ENCODE measurements at regions not wholly inside any gene's neighbourhood (a gene's known extent, or its start where the extent isn't known, plus 50 kb on each side); places are given as distances from the start of the nearest gene placed in this dataset.
"Not testable (repeated sequence)": the region's sequence is repeated elsewhere in the genome, so short reads cannot be mapped to it uniquely, and the experiment has no call there.

DNA sequence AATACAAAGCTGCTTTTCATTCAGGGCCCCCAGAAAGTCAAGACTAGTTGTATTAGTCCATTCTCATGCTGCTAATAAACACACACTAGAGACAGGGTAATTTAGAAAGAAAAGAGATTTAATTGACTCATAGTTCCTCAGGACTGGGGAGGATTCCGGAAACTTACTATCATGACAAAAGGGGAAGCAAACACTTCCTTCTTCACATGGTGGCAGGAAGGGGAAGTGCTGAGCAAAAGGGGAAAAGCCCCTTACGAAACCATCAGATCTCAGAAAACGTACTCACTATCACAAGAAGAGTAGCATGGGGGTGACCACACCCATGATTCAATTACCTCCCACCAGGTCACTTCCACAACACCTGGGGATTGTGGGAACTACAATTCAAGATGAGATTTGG, 373.8 kb upstream of the FRG1 start:
- DNase-seq = not testable (repeated sequence)

DNA sequence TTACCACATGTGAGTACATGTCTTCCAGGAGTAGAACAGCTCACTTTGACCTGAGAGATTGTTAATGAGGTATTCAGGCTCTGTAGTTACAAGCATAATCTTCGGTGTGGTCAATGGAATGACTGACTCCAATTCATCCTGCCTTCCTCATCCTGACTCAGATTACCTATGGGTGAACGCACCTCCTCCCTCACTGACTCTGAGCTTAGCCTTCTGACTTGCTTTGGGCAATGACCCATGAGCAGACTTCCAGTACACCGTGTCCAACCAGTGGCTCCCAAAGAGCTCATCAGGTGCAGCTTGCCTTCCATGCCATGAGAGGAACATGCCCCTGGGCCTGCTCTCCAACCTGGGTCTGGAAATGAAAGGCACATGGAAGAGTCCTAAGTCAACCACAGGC, 361.0 kb upstream of the FRG1 start:
- DNase-seq = not testable (repeated sequence)

DNA sequence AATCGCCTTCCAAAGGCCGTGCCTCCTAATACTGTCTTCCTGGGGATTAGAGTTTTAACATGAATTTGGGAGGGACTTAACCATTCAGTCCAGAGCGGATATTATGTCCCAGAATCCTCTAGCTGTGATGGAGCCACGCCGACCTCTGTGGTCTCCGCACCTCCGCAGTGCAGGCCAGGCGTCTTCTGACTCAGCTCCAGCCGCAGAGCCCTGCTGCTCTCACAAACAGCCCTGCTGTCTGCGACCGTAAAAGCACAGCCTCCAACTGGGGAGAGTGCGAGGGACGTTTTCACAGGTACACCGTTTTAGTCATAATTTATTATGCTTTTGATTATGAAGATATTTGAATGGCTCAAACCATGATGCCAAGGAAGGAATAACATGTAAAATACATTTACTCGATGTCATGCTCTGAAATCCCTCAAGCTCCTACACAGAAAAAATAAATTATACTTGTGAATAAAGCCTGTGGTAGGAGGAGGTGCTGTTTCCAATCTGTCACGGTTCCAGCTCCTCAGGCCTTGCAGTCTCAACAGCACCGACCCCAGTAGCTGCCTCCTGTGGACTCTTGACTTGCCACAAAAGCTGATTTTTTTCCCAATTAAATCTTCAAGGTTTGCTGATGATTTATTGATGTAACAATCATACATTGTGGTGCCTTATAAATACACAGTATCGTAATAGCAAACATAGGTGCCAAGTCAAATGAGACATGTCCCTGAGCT, 353.6 kb upstream of the FRG1 start:
- not testable (repeated sequence) for DNase-seq

DNA sequence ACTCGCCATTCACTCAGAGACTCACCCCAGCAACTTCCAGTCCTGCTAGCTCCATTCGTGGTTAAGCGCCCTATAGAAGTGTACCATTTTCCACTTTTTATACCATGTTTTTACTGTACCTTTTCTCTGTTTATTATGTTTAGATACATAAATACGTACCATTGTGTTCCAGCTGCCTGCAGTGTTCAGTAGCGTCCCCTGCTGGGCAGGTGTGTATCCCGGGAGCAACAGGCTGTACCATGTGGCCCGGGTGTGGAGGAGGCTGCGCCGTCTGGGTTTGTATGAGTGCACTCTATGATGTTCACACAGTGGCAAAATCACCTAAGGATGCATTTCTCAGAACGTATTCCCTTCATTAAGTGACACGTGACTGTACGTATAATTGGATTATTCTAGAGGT, 351.5 kb upstream of the FRG1 start:
- DNase-seq = not testable (repeated sequence)

DNA sequence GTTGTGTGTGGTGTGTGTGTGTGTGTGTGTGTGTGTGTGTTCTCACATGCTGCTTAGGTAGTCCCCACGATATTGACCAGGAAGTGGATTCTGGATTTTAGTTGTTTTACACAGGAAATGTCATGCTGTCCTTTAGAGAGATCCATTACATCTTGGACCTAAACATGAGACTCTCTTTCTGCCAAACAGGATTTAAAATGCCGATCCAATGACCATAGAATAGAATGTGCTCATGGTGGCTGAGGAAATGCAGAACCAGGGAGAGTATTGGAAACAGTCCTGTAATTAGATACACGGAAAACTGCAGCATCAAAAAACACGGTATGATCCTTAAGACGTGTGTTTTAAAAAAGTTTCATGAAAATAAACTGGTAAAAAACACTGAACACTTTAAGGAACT, 347.8 kb upstream of the FRG1 start:
- no peak for DNase-seq

DNA sequence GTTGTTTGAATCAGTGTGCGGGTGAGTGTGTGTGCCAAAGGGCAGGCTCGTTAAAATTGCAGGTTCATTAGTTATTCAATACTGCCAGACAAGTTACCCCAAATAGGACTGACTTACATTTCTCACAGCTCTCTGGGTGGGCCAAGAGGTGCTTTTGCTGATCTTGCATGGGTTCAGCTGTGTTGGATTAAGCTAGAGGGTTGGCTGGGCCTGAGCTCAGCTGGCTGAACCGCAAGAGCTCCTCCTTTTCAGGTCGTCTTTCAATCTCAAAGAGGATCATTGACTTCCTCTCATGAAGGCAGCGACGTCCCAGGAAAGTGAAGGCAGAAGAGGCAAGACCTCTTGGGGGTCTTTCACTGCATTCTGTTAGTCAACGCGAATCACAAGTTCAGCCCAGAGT, 343.3 kb upstream of the FRG1 start:
- no peak for DNase-seq

DNA sequence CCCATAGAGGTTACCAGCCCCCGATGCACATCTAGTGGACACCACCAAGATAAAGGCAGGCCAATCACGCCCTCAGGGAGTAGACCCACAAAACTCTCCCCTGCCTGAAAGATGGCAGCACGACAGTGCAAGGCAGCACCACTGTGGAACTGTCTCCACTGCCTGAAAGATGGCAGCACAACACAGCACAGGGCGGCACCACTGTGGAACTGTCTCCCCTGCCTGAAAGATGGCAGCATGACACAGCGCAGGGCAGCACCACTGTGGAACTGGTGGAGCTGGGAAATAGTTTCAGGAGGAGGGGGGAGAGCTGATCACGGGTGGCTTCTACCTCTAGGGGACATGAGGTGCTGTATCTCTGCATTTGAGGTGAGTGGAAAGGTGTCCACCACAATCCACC, 340.4 kb upstream of the FRG1 start:
- DNase-seq = peak in 1 of 58 donors; percentile 6

DNA sequence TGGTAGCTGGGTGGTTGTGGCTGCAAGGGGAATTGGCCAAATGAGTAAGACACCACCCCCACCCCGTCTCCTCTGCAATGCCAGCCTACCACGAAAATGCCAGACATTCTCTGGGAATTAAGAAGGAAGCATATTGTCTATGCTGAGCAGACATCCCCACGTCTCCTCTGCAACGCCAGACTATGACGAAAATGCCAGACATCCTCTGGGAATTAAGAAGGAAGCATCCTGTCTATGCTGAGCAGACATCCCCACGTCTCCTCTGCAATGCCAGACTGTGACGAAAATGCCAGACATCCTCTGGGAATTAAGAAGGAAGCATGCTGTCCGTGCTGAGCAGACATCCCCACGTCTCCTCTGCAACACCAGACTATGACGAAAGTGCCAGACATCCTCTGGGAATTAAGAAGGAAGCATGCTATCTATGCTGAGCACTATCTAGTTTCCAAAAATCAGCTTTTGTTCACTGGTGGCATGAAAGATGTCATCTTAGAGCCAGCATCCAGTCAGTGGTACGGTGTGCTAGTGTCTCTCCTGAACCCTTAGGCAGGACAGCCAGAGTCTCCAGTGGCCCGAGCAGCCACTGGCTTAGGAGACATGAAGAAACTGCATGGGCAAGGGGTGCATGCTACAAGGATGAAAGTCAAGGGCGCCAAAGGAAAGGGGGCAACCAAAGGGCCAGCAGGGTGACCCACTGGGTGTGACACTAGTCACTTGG, 339.8 kb upstream of the FRG1 start:
- no peak for DNase-seq

DNA sequence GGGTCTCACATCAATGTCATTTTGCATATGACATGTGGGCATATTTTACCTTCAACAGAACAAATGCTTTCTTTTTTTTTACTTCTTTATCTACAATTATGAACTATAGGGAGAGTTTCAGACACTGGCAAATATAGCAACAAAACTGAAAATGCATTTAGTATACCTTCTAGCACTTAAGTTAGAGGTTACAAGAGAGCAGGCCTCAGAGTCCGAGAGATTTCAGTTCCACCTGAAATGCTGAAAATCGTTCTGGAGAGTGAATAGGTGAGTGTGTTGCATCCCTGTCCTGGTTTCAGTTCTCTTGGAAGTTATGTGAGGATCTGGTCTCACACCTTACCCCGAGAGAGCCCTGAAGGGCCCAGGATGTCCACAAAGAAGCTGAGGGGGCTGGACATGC, 337.8 kb upstream of the FRG1 start:
- not testable (repeated sequence) for DNase-seq

DNA sequence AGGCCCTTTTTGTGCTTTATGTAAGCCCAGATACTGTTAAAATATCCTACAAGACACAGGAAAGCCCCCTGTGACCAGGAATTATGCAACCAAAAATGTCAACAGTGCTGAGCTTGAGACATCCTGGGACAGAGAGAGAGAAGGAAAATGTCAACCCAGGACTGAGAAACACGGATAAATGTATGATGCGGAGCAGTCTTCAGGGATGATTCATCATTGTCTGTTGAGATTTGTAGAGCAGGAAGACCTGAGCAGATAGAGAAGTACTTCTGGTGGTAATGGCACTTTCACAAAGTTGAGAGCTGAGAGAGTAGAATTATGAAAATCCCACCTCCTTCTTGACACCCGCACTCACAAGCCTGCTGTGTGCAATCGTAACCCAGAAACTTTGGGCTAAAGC, 330.1 kb upstream of the FRG1 start:
- not testable (repeated sequence) for DNase-seq

DNA sequence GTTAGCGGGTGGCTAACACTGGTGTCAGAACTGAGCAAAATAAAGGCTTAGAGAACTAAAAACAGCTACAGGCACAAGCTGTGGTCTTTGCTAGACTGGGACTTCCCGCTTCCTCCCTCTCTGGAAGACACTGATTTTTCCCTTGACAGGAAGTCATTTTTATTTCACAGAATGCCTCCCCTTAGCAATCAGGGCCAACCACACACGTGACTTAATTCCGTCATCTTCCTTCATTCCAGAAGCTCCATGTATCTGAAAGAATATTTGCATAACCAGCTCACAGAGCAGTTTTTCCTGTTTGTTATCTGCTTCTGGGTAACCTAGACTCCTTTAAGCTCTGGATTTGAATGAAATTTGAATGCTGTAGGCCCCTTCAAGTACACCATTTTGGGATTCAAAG, 327.5 kb upstream of the FRG1 start:
- no peak for DNase-seq

DNA sequence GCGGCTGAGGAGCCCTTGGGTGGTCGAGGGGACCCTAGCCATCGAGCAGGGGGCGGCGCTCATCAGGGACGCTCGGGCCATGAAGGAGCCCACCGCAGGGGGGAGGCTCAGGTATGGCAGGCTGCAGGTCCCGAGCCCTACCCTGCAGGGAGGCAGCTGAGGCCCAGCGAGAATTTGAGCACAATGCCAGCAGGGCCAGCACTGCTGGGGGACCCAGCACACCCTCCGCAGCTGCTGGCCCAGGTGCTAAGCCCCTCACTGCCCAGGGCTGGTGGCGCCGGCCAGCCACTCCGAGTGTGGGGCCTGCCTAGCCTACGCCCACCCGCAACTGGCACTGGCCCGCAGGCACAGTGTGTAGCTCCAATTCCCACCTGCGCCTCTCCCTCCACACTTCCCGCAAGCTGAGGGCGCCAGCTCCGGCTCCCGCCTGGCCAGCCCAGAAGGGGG, 325.4 kb upstream of the FRG1 start:
- DNase-seq = no peak

DNA sequence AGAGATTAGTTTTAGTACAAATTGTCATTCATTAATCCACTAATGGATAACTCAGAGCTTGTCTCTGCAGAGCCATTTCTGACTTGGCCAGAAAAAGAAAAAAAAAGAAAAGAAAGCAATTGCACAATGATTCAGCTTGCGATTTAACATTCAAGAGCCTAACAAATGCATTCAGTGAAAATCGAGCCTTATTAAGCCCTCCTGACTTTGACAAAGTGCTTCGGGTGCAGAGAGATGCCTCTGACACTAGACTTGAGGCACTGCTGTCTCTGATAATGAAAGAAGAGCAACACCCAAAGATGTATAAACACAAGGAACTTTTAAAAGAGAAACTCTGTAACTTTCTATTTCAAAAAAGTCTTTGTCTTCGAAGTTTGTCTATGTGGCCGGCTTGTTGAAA, 322.9 kb upstream of the FRG1 start:
- DNase-seq = not testable (repeated sequence)

DNA sequence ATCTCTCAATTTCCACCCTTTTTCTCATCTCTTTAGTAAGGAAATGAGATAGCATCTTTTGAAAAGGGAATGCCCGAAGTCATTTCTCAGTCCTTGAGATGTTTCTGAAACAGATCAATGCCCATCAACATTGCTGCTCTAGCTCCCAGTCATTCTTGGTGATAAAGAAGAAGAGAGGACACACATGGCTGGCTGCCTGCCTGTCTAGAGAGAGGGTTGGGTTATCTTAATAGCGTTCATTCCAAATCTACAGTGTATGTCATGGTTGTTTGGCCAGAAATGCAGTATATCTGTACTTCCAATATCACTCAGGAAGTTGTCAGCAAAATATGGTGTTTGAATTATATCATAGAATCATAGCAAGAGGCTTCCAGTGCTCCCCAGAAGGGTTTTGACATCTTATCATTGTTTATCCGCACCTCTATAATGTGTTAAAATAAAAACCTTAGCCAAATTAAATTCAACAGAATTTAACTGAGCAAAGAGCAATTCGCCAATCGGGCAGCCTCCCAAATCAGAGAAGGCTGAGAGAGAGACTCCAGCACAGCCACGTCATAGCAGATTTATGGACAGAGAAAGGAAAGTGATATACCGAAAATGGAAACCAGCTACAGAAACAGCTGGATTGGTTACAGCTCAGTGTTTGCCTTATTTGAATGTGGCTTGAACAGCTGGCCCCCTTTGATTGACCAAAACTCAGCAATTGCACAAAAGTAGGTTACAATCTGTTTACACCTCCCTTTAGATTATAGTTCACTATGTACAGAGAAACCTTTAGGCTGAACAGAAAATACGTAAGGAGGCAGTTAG, 321.0 kb upstream of the FRG1 start:
- not testable (repeated sequence) for DNase-seq

DNA sequence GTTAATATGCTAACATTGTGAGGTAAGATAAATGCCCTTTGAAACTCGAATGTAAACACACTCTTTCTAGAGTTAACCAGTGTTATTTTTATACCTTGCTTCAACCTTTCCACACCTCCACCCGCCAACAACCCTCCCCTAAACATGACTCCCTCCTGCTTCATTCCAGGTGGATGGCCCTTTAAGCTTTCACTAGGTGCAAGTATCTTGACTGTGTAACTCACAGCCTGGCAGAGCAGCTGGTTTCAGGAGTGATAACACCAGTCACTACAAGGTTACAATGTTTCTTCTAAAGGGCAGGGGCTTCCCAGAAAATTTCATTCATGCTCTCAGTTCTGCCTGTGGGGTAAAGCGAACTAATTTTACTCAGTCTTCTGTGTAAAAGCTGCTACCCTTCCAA, 318.1 kb upstream of the FRG1 start:
- not testable (repeated sequence) for DNase-seq

DNA sequence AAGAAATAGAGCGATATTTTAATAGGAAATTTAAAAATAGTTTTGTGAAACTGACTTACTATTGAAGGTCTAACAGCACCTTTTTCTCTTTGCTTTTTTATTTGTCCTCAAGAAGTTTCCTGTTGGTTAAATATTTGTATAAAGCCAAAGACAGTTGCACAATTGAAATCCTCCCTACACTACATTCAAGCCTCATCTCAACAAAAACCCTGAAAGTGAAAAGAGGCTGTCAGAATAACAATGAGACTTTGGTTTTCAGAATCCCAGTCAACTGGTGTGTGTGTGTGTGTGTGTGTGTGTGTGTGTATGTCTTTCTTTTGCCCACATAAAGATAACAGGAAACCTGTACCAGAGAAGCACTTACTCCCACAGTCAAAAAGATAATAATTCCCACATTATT, 313.6 kb upstream of the FRG1 start:
- not testable (repeated sequence) for DNase-seq

DNA sequence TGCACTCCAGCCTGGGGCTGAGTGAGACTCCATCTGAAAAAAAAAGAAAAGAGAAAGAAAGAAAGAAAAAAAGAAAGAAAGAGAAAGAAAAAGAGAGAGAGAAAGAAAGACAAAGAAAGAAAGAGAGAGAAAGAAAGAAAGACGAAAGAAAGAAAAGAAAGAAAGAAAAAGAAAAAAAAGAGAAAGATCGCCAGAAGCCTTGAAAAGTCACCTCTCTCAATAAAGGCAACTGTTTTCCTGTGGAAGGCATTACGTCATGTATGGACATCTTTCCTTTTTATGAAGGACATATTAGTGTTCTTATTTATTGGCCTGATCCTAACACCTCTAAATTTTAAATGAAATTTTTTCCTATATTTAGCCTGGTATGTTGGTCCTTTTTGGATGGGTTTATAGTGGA, 310.9 kb upstream of the FRG1 start:
- DNase-seq = not testable (repeated sequence)

DNA sequence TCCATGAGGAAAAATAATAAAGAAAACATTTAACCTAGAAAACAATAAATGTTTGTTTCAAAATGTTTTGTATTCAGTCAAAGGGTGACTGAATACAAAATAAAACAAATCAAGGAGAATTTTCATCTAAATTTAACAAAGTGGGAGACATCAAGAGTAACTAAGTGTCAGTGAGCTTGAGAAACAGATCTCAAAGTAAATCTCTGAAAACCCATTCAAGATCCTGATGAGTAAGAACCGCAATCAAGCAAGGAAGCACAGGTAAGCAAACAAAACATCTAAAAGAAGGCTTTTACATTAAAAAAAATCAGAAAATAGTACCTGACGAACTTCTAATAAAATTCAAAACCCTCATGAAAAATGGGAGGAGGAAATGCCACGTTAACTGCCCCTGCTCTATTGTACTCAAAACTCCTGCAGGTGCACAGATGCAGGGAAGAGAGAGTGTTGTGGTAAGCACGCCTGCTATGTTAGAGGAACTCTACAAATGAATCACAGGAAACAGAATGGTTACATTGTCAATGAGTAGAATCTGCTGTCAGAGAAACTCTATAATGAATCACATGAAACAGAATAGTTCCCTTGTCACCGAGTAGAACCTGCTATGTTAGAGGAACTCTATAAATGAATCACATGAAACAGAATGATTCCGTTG, 309.6 kb upstream of the FRG1 start:
- DNase-seq = not testable (repeated sequence)

DNA sequence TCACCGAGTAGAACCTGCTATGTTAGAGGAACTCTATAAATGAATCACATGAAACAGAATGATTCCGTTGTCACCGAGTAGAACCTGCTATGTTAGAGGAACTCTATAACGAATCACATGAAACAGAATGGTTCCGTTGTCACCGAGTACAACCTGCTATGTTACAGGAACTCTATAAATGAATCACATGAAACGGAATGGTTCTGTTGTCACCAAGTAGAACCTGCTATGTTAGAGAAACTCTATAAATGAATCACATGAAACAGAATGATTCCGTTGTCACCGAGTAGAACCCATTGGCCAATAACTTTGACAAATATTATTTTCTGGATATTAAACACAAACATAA, 309.1 kb upstream of the FRG1 start:
- DNase-seq = not testable (repeated sequence)

DNA sequence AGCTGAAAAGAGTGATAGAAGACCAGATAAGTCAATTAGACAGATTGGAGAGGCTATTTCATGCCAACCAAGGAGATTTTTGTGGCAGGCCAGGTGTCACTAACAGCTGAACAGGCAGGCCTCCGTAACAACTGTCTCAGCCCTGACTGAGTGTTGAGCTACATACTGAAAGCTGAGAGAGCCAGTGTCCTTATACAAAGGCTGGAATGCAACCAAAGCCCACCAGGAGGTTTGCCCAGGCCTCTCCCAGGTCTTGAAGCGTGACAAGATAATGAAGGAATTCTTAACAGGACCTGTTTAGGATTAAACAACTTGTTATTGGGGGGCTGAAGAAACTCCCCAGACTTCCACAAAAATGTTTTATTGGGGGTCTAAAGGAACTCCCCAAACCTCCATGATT, 290.2 kb upstream of the FRG1 start:
- DNase-seq = not testable (repeated sequence)

DNA sequence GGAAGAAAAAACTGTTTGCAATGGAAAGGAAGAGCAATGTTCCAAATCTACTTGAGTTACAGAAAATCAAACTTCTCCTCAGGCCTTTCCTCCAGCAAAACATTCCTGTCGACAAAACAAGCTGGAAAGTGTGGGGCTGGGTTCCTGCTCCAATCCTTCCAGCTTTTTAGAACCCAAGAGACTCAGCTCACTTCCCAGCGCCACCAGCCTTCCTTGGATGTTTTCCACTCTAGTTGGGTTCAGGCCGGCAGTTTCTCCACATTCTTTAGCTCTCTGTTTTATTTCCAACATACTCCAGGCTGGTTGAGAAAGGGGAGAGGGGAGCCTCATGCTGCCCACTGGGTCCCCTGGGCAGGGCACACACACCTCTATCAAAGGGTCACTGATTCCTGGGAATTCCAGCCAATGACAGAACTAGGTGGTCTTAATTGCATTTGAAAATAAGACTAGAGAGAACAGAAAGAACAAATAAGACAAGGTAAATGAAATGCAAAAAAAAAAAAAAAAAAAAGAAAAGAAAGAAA, 287.5 kb upstream of the FRG1 start:
- DNase-seq = not testable (repeated sequence)

Measured in anterior cingulate cortex (tissue), 58 donors.